ENCODE measurements at regions not wholly inside any gene's neighbourhood (a gene's known extent, or its start where the extent isn't known, plus 50 kb on each side); places are given as distances from the start of the nearest gene placed in this dataset.

DNA sequence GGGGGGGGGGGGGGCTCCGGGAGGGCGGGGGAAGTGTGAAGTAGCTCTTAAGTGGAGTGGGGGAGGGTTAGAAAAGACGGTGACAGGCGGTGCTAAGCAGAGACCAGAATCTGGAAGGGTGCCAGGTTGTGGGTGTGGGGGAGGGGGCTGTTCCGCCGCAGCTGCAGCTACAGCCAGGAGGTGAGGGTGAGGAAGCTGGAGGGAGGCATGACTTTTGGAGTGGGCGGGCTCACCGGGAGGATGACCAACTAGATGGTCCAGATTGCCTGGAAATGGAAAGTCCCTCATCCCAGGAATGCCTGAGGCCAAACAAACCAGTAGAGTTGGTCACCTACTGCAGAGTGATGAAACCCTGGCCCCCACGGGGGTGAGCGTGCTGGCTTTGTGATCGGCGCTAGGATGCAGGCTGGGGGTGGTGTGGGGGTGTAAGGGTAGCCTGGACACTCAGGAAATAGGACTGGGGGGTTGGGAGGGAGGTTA is 158.1 kb upstream of the SHB start:
- peaks cover 3 to 16% (median 12%) of the 10 kb centered on the region in 4 donors for H3K4me1 ChIP-seq
- H3K36me3 ChIP-seq: no peaks in the 10 kb centered on the region
- peaks cover 0 to 12% (median 0%) of the 10 kb centered on the region in 4 donors for H3K27me3 ChIP-seq
- no peaks in the 10 kb centered on the region for H3K9me3 ChIP-seq
- DNase-seq (ENCODE audit: extremely low spot score): no peak
- no peak overlapping the region for H3K27ac ChIP-seq (replicated peaks in 1 of 4)
- peak overlapping the region in 2 of 4 donors; percentile 12 to 14 for H3K4me3 ChIP-seq
- TF ChIP-seq CTCF (IDR thresholded peaks at IDR 0.05) (no peak), POLR2A (IDR thresholded peaks at IDR 0.05; ENCODE audit: low read depth) (no peak), POLR2AphosphoS5 (IDR thresholded peaks at IDR 0.05) (no peak), EP300 (IDR thresholded peaks at IDR 0.05) (no peak)
- 2% methylated on average over 12 of the region's 12 CpGs for WGBS
- intact Hi-C loops (cut with DNase I): no loop called here

- H3K9me3 ChIP-seq: no peaks in the 10 kb centered on the region
- no peaks in the 10 kb centered on the region for H3K36me3 ChIP-seq
- DNase-seq (ENCODE audit: extremely low spot score): no peak
- no peak overlapping the region for H3K27ac ChIP-seq (replicated peaks in 1 of 4)
- peaks cover 3 to 16% (median 12%) of the 10 kb centered on the region in 4 donors for H3K4me1 ChIP-seq
- 45% methylated on average over 11 of the region's 11 CpGs for WGBS
- H3K4me3 ChIP-seq: no peak overlapping the region
- TF ChIP-seq EP300 (IDR thresholded peaks at IDR 0.05) (no peak), POLR2A (IDR thresholded peaks at IDR 0.05; ENCODE audit: low read depth) (no peak), CTCF (IDR thresholded peaks at IDR 0.05) (no peak), POLR2AphosphoS5 (IDR thresholded peaks at IDR 0.05) (no peak)
- H3K27me3 ChIP-seq: peaks cover 0 to 12% (median 0%) of the 10 kb centered on the region in 4 donors
- intact Hi-C loops (cut with DNase I): no loop called here
Measured at GRCh38 chr9:38226491-38226951, 157.5 kb upstream of the SHB start.

GRCh38 chr9:38224941-38225340 is 155.9 kb upstream of the SHB start:
- peaks cover 0 to 12% (median 0%) of the 10 kb centered on the region in 4 donors for H3K27me3 ChIP-seq
- TF ChIP-seq POLR2A (IDR thresholded peaks at IDR 0.05; ENCODE audit: low read depth) (no peak), EP300 (IDR thresholded peaks at IDR 0.05) (no peak), CTCF (IDR thresholded peaks at IDR 0.05) (no peak), POLR2AphosphoS5 (IDR thresholded peaks at IDR 0.05) (no peak)
- DNase-seq (ENCODE audit: extremely low spot score): no peak
- peaks cover 3 to 16% (median 12%) of the 10 kb centered on the region in 4 donors for H3K4me1 ChIP-seq
- no peak overlapping the region for H3K4me3 ChIP-seq
- H3K27ac ChIP-seq (replicated peaks in 1 of 4): no peak overlapping the region
- H3K36me3 ChIP-seq: no peaks in the 10 kb centered on the region
- intact Hi-C loops (cut with DNase I): no loop called here
- no peaks in the 10 kb centered on the region for H3K9me3 ChIP-seq
- 92% methylated on average over 6 of the region's 6 CpGs for WGBS

DNA sequence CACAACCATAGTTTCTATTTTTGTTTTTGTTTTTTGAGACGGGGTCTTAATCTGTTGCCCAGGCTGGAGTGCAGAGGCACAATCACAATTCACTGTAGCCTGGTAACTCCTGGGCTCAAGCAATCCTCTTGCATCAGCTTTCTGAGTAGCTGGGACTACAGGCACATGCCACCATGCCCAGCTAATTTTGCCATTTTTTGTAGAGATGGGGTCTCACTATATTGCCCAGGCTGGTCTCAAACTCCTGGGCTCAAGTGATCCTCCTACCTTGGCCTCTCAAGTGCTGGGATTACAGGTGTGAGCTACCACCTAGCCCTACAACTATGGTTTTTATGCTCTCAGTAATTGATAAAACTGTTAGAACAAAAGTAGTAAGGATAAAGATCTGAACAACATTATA is 147.5 kb upstream of the SHB start:
- 77% methylated on average over 1 of the region's 1 CpG for WGBS
- intact Hi-C loops (cut with DNase I): loop anchor here (5.0 kb wide), 1 partner anchor 86 kb away; no protein-coding TSS in a partner anchor

More for the DNA sequence above, 147.5 kb upstream of the SHB start:
- Histone ChIP-seq H3K4me3 (no peak overlapping the region), H3K9me3 (no peaks in the 10 kb centered on the region), H3K27ac (replicated peaks in 1 of 4) (no peak overlapping the region), H3K27me3 (no peaks in the 10 kb centered on the region), H3K36me3 (no peaks in the 10 kb centered on the region), H3K4me1 (no peaks in the 10 kb centered on the region)
- no peak for TF ChIP-seq POLR2A (IDR thresholded peaks at IDR 0.05; ENCODE audit: low read depth)
- TF ChIP-seq POLR2AphosphoS5 (IDR thresholded peaks at IDR 0.05): no peak
- no peak for TF ChIP-seq EP300 (IDR thresholded peaks at IDR 0.05)
- no peak for TF ChIP-seq CTCF (IDR thresholded peaks at IDR 0.05)
- DNase-seq (ENCODE audit: extremely low spot score): no peak
